GM13976 (cell line): ENCODE measurements at regions not wholly inside any gene's neighbourhood (a gene's known extent, or its start where the extent isn't known, plus 50 kb on each side); places are given as distances from the start of the nearest gene placed in this dataset.

Source experiments
- DNase-seq: peaks from one replicate; pipeline ENCODE4 v3.0.0; 2012; ENCODE audit warnings: low spot score
- in situ Hi-C: fragments of 300-500 bp; cut with MboI; formaldehyde crosslinking; loops from one replicate; pipeline ENCODE4 v1.12.0; 2022; ENCODE audit warnings: low sequenced_read_pairs, mixed read lengths, inconsistent platforms; ENCODE audit not compliant: unreplicated experiment
- TF ChIP-seq, protein P1 (sequence below): IDR thresholded peaks from 2 replicates; pipeline ENCODE4 v1.5.1; 2012; ENCODE audit warnings: borderline replicate concordance, mild to moderate bottlenecking; ENCODE audit not compliant: insufficient read depth; ENCODE audit errors: extremely low read depth, missing control alignments, control extremely low read depth

DNA sequence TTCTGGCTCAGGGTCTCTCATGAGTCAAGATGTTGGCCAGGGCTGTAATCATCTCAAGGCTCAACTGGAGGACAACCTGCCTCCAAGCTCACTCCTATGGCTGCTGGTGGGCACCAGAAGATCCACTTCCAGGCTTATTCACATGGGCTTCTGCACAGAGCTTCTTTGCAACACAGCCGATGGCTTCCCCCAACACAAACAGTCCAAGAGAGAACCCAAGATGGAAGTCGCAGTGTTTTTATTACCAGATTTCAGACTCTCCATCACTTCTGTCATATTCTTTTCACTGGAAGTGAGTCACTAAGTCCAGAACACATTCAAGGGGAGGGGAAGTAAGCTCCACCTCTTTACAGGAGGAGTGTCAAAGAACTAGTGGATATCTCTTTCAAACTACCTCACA lies 75.5 kb downstream of the CD164 start:
- TF ChIP-seq, protein P1, sequence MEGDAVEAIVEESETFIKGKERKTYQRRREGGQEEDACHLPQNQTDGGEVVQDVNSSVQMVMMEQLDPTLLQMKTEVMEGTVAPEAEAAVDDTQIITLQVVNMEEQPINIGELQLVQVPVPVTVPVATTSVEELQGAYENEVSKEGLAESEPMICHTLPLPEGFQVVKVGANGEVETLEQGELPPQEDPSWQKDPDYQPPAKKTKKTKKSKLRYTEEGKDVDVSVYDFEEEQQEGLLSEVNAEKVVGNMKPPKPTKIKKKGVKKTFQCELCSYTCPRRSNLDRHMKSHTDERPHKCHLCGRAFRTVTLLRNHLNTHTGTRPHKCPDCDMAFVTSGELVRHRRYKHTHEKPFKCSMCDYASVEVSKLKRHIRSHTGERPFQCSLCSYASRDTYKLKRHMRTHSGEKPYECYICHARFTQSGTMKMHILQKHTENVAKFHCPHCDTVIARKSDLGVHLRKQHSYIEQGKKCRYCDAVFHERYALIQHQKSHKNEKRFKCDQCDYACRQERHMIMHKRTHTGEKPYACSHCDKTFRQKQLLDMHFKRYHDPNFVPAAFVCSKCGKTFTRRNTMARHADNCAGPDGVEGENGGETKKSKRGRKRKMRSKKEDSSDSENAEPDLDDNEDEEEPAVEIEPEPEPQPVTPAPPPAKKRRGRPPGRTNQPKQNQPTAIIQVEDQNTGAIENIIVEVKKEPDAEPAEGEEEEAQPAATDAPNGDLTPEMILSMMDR, result no peak
- no peak for DNase-seq
- in situ Hi-C loops, result no loop called here

DNA sequence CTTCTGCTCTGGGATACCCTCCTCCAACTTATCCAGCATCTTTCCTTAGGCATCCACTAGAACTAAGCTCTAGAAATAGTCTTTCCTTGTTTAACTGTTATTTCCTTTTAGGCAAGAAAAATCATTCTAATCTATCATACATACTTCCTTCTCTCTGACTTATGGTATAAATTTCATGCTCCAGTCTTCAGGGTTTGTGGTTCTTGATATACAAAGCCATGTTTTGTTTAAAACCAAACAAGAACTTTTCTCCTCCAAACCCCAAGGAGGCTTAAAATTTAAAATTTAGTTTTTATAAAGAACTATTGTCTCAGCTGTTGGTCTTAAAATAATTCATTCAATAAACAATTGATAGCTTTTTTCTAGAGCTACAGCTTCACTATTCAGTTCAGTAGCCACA lies 77.2 kb downstream of the CD164 start:
- in situ Hi-C loops, result no loop called here
- TF ChIP-seq, protein P1, result no peak
- DNase-seq, result no peak

DNA sequence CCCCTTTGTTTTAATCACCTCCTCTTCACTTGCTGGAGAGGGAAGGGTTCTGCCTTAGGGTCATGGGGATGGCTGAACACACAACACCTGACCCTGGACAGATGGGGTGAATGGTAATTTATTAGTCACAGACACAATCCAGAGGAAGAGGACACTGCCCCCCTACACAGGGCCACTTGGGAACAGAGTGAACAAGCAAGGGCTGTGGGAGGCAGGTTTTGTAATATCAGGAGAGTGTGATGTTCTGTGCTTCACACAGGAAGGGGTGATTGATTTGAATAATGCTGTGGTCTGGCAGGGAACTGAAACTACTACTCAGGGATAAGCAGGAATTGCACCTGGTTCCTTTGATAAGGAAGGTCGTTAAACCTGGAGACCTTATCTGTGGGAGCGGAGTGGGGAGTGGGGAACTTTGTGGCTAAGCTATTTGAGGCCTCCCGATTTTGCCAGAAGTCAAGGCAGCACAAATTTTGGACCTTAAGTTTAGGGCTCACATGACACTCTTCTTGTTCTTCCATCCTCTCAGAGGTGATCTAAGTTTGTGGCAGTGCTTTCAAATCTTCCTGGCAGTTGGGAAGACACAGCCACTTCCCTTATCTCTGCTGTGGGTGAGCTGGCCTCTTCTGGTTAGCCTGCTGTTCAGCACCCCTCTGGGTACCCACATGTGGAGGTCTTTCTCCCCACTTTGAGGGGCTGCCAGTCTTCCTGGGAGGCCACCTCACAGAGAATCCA lies 77.8 kb downstream of the CD164 start:
- in situ Hi-C loops, result no loop called here
- DNase-seq, result no peak
- TF ChIP-seq, protein P1, result no peak

DNA sequence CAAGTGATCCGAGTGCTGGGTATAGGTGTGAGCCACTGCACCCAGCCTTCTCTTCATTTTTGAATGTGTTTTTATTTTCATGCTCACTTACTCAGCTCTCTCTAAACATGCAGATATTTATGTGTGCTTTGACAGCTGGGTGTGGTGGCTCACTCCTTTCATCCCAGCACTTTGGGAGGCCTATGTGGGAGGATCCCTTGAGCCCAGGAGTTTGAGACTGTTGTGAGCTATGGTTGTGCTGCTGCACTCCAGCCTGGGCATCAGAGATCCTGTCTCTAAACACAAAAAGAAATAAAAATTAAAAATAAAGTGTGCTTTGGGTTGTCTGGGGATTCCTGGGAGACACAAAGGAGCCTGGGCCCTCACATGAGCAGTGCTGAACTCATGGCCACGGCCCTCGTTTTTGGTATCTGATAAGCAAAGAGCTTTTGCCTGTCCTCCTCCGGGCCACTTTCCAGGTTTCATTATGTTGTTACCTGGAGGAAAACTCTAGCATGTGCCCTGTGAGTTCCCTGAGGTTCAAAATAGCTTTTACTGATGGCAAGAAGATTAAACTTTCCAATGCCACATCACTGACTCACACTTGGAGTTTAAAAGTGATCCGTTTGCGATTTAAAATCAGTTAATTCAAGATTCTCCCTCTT lies 78.5 kb downstream of the CD164 start:
- DNase-seq, result no peak

DNA sequence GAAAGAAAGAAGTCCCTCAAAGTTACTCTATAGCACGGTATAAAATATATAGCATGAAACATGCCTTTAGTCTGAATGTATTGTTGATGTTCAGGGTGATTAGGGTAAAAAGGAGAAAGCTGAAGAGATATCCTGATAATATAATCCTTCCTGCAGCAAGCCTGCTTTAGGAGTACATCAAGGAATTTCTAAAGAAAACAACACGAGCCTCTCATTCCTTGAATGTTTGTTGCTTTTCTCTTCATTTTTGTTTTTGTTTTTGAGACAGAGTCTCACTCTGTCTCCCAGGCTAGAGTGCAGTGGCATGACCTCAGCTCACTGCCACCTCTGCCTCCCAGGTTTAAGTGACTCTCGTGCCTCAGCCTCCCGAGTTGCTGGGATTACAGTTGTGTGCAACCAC lies 79.1 kb downstream of the CD164 start:
- no peak for DNase-seq
- in situ Hi-C loops, result no loop called here
- TF ChIP-seq, protein P1, result no peak

More for the DNA sequence above, 78.5 kb downstream of the CD164 start:
- TF ChIP-seq, protein P1, result no peak
- in situ Hi-C loops, result no loop called here

DNA sequence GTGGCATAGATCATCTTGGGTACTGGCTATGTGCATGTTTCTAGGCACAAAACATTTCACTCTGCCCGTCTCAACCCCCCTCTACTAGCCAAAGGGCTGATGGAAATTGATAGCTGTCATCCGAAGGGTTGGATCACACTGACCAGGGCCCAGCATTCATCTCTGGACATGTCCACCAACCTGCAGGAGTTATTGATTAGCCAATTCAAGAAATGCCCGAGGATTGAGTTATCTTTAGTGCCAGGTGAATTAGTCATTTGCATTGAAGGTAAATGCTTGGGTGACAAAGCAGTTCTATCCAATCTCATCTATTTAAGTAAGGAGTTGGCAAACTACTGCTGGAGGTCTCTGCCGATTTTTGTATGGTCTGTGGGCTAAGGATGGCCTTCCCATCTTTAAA lies 80.1 kb downstream of the CD164 start:
- in situ Hi-C loops, result no loop called here
- TF ChIP-seq, protein P1, result no peak
- no peak for DNase-seq
